HG03159 (cell line): ENCODE measurements at regions not wholly inside any gene's neighbourhood (a gene's known extent, or its start where the extent isn't known, plus 50 kb on each side); places are given as distances from the start of the nearest gene placed in this dataset.
"Not testable (repeated sequence)": the region's sequence is repeated elsewhere in the genome, so short reads cannot be mapped to it uniquely, and the experiment has no call there.

Source experiments
- ATAC-seq: cut with Tn5 transposase; IDR thresholded peaks from one replicate; pipeline ENCODE4 v1.9.1; 2021; ENCODE audit warnings: mild to moderate bottlenecking, moderate library complexity; ENCODE audit not compliant: unreplicated experiment

DNA sequence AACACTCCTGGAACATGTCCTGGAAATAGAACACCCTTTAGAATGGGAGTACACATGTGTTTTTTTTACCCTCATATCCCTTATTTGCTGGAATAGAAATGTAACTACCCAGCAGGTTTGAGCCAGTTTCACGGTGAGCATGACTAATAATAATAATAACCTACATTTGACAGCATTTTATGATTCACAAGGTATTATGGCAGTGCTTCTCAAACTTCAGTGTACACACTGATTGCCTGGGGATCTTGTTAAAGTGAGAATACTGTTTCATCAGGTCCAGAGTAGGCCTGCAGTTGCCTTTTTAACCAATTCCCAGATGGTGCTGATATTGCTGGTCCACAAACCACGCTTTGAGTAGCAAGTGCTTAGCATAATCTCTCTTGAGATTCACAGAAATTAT lies 63.9 kb downstream of the NFKBIZ start:
- no peak for ATAC-seq

DNA sequence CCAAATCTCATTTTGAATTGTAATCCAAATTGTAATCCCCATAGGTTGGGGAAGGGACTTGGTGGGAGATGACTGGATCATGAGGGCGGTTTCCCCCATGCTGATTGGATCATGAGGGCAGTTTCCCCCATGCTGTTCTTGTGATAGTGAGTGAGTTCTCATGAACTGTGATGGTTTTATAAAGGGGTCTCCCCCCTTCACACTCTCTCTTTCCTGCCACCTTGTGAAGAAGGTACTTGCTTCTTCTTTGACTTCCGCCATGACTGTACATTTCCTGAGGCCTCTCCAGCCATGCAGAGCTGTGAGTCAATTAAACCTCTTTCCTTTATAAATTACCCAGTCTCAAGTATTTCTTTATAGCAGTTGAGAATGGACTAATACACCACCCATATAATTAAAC lies 68.4 kb downstream of the NFKBIZ start:
- not testable (repeated sequence) for ATAC-seq

DNA sequence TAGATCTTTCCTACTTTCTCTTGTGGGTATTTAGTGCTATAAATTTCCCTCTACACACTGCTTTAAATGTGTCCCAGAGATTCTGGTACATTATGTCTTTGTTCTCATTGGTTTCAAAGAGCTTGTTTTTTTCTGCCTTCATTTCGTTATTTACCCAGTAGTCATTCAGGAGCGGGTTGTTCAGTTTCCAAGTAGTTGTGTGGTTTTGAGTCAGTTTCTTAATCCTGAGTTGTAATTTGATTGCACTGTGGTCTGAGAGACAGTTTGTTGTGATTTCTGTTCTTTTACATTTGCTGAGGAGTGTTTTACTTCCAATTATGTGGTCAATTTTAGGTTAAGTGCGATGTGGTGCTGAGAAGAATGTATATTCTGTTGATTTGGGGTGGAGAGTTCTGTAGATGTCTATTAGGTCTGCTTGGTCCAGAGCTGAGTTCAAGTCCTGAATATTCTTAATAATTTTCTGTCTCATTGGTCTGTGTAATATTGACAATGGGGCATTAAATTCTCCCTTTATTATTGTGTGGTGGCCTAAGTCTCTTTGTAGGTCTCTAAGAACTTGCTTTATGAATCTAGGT lies 72.9 kb downstream of the NFKBIZ start:
- ATAC-seq: not testable (repeated sequence)

DNA sequence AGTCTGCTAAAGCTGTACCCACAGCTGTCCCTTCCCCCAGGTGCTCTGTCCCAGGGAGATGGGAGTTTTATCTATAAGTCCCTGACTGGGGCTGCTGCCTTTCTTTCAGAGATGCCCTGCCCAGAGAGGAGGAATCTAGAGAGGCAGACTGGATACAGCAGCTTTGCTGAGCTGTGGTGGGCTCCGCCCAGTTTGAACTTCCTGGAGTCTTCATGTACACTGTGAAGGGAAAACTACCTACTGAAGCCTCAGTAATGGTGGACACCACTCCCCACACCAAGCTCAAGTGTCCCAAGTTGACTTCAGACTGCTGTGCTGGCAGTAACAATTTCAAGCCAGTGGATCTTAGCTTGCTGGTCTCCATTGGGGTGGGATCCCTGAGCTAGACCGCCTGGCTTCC lies 75.3 kb downstream of the NFKBIZ start:
- not testable (repeated sequence) for ATAC-seq

DNA sequence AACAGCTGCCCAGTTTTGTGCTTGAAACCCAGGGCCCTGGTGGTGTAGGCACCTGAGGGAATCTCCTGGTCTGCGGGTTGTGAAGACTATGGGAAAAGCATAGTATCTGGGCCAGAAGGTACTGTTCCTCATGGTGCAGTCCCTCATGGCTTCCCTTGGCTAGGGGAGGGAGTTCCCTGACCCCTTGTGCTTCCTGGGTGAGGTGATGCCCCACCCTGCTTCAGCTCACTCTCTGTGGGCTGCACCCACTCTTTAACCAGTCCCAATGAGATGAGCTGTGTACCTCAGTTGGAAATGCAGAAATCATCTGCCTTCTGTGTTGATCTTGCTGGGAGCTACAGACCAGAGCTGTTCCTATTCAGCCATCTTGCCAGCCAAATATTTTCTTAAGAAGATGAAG lies 75.8 kb downstream of the NFKBIZ start:
- ATAC-seq: not testable (repeated sequence)

DNA sequence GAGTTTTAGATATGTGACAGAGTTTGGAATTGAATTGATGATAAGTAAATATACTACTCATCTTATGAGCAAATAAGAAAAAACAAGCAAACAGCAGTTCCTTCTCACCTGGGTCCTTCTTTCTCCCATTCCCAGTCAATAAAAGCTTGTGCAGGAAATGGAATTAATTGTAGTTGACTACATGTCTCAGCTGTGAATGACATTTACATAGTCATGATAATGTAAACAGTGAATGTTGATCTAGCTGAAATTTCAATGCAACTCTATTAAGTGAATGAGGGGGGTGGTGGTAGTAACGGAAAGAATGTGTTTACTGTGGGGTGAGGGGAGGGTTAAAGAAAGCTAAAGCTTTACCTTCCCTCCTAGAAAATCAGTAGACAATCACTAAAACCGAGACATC lies 76.2 kb downstream of the NFKBIZ start:
- no peak for ATAC-seq

DNA sequence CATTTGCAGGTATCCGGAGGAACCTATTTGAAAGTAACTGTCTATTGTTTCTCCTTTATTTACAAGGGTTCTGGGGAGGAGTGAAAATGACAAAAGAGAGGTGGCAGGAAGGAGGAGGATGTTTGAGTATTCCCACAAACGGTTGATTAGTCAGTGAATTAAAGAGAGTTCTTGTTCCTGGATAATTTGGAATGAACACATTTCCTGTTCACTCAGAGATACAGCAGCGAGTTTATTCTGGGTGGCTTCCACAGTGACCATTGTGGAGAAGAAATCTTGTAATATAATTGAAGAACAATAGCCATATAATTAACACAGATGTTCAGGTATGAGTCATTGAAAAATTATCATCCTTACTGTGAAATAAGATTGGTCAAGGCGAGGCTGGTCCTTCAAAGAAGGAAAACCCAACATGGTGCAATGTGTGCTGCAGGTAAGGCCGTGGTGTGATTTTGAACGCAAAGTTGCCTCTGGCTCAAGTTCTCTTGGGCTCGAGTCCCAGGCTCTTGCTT lies 77.3 kb downstream of the NFKBIZ start:
- no peak for ATAC-seq

DNA sequence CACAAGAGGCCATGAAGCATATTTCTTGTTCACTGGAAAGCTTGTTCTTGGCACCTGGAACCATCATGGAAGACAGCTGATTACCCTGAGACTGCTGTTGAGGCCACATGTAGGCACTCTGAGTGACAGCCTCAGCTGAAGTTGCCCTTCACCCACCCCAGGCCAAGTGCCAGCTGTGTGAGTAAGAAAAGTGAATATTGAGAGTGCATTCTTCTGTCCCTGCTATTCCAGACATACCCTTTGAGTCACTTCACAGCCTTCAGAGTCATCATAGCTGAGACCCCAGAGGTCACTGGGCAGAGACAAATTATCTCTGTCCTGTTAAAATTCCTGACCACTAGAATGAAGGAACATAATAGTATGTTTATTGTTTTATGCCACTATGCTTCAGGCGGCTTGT lies 79.6 kb downstream of the NFKBIZ start:
- ATAC-seq: no peak

DNA sequence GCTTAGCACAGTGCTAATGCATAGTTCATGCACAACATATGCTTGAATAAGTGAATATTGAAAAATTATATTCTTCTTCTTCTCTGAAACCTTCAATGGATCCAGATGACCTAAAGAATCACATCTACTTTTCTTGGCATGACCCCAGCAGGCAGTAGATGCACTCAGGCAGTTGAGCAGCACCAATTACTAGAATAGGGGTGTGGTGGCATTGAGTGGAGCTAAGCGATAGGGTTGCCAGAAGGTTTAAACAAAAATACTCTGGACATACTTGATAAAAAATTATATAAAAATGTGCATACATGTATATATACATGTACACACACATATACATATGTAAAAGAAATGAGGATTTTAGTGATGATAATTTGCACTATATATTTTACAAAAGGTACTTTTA lies 81.8 kb downstream of the NFKBIZ start:
- no peak for ATAC-seq

DNA sequence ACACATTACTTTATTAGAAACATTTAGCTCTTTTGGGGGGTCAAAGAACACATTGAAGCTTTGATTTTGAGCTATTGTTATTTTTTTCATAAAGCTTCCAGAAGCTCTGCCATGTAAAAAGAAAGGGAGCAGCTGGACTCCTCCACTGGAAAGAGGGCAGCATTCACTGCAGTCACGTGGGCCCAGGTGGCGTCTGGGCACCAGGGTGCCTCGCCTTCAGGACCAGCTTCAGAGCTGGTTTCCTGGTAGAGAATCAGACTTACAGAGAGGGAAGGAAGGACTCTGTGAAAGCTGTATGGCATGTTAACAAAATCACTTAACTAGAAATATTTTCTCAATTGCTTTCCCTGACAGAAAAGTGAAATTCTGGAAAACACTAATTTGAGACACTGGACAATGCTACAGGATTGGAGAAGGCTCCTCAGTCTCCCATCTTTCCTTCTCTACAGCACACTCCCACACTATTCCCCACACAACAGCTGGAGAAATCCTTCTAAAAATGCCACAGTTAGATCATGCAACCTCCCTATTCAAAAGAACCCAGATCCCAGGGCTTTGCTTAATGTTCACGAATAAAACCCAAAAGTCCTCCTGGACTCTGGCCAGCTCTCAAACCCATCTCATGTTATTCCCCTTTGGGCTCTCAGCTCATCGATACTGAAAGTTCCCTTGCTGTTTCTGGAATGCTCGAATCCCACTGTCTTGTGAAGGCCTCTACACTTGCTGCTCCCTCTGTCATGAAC lies 83.2 kb downstream of the NFKBIZ start:
- no peak for ATAC-seq

DNA sequence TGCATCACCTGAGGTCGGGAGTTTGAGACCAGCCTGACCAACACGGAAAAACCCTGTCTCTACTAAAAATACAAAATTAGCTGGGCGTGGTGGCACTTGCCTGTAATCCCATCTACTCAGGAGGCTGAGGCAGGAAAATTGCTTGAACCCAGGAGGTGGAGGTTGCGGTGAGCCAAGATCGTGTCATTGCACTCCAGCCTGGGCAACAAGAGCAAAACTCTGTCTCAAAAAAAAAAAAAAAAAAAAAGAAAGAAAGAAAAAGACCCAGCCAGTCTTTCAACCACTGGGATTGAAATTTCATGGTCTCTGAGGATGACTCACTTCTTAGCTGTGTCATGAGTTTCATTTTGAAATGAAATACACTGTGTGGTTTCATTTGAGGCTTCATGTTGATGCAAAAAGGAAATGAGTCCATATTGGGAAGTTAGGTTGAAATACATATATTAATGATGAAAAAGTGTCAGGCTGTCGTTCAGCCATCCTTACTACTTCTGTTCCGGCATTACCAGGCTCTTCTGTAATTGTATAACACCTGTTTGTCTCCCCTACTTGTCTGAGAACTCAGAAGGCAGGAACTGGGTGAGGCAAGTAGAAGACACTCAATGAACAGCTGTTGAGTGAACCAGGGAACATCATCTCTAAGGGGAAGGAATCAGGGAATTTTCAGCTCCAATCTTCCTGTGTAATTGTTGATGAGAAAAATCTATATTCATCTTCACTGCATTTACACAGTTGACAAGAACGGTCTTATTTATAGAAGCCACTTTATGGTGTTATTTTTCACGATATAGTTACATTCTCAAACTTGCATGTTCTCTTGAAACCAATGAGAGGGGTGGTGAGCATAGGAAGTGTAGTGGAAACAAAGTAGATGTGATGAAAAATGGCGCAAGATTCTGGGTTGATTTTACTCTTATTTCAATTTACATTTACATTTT lies 87.4 kb downstream of the NFKBIZ start:
- peak; percentile 91 for ATAC-seq

DNA sequence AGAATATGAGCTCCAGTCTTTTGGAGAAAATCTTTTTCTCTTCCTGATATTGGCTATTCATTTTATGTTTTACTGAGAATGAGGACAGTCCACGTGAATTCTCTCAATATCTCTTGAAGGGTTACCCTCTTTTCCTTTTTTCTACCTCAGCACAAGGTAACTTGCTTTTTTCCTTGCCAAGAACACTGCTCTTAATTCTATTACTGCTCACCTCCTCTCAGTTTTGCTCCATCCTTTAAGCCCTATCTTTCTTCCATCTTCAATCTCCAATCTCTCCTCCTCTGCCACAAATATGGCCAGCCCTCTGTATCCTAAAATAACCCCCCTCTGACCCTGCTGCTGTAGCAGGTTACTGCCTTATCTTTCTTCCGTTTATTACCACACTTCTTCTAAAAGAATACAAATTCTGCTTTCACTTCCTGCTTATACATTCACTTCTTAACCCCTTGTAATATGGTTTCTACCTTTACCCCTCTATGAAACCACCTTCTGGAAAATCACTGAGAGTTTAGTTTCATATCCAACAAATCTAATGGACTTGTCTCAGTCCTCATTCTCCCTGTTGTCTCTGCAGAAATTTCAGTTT lies 89.0 kb downstream of the NFKBIZ start:
- peak; percentile 49 for ATAC-seq

DNA sequence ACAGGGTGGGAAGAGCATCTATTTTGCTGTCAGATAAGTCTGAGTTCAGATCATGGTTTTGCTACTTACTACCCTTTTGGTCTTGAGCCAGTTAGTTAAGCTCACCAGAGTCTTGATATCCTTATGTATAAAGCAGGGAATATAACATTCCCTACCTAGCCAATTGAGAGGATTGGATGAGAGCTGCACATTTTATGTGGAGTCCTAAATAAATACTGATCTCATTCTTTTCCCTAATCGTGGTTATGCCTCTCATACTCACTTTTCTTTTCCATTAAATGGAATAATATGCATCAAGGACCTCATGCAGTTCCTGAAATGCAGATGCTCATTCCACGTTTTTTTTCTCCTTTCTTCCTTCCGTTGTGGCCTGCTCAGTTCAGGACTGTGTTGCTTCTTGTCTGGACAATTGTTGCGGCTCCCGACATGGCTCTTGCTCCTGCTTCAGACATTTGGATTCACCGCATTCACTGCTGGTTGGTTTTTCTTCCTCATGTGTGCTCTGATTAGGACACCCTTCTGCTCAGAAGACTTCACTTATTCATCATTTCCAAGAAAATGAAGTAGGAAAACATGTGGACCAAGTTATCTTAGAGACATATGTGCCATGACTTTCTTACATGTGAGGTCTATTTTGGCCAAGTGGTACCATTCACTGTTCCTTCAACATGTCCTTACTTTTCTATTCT lies 90.2 kb downstream of the NFKBIZ start:
- no peak for ATAC-seq

DNA sequence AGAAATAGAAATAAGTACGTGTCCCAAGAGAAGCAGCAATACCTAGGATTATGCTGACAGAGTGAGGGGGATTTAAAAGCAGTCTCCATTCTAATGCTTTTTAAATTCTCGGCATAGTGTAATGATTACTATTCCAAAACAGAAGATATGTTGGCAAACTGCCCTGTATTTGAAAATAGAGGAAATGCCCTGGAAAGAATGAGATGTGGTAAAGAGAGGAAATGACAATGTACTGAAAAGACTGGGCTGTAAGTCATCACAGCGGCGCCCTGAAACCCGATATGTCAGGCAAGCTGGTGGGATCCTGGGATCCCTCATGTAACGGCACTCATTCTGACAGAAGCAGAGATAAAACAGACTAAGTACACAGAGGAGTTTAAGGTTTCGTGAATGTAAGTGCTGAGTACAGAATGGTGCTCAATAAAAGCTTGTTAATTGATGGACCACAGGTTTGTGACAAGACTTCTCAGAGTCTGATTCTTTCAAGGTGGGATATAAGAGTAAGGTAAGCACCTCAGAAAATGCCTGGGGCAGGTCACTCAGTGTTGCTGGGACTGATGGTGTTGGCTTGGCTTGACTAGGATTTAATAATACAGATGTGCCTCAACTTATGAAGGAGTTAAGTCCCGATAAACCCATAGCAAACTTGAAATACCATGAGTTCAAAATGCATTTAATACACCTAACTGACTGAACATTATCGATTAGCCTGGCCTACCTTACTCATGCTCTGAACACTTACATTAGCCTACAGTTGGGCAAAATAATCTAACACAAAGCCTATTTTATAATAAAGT lies 91.4 kb downstream of the NFKBIZ start:
- ATAC-seq: no peak

DNA sequence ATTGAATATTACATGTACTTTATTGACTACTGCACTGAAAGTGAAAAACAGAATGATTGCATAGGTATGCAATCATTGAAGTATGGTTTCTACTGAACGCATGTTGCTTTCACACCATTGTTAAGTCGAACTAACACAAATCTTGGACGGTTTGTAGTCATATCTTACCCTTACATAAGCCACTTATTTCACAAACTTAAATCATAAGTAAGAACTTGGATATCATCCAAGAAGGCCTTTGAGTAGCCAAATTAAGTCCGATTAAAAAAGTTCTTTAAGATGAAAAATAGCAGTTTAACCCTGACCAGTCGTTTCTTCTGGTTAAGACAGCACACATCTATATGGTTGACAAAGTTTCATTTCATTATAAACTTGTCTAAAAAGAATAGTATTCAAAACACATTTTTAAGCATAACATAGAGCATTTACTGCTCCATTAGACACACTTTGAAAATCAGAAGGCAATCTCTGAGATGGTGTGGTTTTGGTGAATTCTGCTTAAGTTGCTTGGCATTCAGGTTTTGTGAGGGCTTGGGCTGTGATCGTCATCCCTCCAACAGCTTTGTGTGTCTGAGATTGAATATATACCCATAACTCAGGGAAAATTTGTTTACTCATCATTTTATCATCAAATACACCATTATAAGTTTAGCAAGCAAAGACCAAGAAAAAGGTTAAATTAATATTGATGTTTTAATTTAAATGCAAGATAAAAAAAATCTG lies 92.2 kb downstream of the NFKBIZ start:
- ATAC-seq: no peak

DNA sequence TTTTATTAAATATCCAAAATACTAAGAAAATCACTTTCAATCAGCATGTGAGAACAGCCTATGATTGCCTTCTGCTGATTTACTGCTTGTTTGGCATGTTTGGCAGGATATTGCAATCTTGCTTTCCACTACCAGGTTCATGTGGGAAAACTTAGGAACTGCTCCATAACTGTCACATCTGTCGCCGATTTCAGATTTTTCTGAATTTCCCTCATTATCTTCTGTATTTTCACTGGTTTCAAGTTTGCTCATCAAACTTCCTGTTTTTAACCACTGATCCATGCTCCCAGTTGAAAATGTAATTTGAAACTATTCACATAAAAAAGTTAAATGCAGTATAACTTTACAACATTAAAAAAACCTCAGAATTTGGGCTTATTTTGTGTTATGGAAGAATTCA lies 93.0 kb downstream of the NFKBIZ start:
- ATAC-seq: no peak

DNA sequence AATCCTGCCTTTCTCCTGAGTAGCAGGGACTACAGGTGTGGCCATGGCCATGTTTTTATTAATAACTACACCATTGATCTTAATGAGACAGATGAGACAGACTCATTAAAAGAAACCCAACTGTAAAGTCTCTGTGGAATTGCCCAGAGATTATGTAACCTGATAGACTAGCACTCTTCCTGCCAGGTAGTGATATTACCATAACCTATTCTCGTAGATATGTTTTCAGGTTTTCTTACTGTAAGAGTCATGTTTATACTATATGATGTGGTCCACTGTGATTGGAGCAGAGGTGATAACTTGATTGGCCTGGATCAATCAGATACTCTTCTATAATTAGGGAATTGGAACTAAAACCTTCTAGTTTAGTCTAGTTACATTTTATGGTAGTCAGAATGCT lies 93.7 kb downstream of the NFKBIZ start:
- ATAC-seq: no peak

DNA sequence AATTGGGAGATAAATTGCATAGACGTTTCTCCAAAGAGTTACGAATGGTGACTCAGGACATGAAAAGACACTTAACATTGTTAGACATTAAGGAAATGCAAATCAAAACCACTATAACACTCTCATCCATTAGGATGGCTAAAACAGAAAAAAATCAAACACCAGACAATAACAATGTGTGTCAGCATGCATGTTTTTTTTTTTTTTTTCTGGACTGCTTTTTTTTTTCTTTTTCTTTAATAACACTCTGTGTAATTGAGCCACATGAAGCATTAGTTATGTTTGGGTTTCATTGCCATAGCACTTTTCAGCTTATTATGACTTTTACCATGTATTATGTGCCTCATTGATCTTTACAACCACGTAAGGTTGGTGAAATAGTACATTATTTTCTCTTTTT lies 95.0 kb downstream of the NFKBIZ start:
- no peak for ATAC-seq

DNA sequence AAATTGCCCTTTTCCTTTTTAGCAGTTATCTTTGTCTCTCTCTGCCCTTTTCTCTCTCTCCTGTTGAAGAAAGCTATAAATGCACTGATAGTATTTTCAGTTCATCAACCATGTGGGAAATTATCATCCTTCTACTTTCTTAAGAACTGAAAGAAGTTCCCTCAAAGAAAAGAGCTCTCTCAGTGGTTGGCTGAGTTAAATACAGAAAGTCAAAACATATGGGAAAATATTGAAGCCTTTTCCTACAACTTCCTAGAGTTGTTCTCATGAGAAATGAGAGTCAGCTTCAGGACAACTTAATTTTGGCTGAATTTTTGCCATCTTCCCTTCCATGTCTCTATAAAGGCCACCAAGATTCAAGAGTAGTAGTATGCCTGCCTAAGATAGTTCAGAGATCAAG lies 96.7 kb downstream of the NFKBIZ start:
- no peak for ATAC-seq
